ENCODE measurements at regions not wholly inside any gene's neighbourhood (a gene's known extent, or its start where the extent isn't known, plus 50 kb on each side); places are given as distances from the start of the nearest gene placed in this dataset.

GRCh38 chr12:71236133-71236660 is 78.4 kb upstream of the TSPAN8 start:
- DNase-seq: no peak

DNA sequence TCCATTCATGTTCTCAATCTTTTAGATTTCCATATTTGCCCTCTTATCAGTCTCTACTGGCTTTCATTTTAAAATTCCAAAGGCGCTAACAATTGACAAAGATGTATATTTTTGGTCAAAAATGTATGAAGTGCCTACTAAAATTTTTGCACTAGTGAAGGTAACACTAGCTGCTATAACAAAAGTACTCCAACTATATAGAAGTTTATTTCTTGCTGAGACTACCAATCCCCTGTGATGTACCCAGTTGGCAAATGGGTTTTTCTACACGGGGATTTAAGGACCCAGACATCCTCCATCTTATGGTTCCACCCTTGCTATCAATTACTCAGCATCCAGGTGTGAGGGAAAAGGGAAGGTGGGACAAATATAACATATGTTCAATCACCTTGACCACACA is 75.3 kb upstream of the TSPAN8 start:
- no peak for DNase-seq

DNA sequence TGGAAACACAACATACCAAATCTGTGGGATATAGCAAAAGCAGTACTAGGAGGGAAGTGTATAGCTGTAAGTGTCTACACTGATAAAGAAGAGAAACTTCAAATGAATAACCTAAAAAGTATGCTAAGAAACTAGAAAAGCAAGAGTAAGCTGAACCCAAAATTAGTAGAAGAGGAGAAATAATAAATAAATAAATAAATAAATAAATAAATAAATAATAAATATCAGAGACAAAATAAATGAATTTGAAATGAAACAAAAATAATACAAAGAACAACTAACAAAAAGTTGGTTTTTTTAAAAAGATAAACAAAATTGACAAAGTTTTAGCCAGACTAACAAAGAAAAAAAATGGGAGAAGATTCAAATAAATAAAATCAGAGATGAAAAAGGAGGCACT is 72.7 kb upstream of the TSPAN8 start:
- no peak for DNase-seq

DNA sequence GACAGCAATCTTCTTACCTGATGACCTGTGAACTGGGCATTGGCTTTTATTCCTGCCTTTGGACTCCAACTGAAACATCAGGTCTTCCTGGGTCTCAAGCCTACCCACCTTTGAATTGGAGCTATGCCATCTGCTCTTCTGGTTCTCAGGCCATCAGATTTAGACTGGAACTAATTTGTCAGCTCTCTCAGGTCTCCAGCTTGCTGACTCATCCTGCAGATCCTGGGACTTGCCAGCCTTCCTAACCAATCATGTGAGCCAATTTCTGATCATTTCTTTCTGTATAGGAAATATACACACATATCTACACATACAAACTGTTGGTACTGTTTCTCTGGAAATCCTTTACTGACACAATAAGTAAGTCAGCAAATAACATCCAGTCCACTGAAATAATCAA is 65.3 kb upstream of the TSPAN8 start:
- no peak for DNase-seq

GRCh38 chr12:71222436-71222835 is 64.6 kb upstream of the TSPAN8 start:
- DNase-seq: no peak

- DNase-seq: no peak
Measured at GRCh38 chr12:71220260-71220659, 62.5 kb upstream of the TSPAN8 start.

DNA sequence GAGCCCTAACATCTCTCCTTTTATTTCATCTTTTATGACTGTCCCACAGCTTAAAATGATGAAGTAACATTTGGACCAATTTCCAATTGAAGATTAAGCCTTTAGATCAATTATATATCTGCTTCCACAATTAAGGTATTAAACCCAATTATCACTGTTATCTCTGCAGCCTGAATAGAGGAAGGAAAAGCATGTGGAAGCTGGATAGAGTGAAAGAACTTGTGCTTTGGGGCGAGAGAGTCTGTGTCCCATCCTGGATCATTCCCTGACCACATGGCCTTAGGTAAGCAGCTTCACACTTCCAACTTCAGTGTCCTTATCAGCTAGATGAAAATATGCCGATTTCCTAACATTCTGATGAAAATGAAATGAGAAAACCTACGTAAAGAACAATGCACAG is 61.4 kb upstream of the TSPAN8 start:
- no peak for DNase-seq

DNA sequence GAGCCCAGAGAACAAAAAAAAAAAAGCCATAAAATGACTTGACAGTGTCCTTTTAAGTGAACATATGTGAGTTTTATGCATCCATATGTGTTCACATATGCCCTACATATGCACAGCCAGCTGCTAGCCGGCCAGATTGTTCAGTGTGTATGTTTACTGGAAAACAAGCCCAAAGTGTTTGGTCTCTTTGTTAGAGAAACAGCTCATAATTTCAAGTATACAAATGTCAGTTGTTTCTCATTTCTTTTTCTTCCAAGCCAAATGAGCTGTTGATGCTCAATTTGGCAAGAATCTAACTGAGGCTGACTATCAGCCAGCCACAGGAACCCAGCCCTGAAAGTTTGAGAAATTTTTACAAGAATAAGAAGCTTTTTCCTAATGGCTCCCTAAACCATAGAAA is 60.8 kb upstream of the TSPAN8 start:
- DNase-seq: no peak

- peak; percentile 13 for DNase-seq
Measured at GRCh38 chr12:71216725-71217579, 59.2 kb upstream of the TSPAN8 start.

DNA sequence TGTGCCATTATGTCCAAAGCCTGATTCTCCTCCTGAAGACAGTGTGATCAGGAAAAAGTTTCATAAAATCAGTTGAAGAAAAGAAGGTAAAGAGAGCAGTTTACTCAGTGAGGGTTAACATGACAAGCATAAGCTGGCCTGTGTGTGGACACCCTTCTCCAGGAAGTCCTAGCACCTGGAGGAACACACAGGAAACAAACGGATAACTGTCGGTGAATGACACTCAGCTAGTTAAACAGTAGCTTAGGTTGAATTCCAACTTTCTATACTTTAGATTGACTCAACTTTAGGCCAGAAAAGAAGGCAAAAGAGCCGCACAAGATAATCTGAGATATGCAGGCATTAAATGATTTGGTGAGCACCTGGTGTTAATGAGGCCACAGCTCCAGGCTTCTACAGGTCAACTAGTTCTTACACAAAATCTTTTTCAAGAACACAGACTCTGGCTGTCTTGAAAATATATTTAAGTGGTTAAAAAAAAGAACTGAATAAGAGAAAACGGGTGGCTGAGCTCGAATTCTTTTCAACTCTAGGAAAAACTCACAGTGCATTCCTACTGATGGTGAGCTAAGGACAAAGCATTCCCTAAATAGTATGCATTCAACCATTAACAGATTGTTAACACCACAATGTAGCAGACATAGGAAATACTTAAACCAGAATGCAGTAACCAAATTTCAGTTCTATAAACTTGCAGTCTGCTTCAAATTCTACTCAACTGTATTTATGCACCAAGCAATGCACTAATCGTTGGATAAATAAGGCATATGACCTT is 56.9 kb upstream of the TSPAN8 start:
- DNase-seq: no peak

DNA sequence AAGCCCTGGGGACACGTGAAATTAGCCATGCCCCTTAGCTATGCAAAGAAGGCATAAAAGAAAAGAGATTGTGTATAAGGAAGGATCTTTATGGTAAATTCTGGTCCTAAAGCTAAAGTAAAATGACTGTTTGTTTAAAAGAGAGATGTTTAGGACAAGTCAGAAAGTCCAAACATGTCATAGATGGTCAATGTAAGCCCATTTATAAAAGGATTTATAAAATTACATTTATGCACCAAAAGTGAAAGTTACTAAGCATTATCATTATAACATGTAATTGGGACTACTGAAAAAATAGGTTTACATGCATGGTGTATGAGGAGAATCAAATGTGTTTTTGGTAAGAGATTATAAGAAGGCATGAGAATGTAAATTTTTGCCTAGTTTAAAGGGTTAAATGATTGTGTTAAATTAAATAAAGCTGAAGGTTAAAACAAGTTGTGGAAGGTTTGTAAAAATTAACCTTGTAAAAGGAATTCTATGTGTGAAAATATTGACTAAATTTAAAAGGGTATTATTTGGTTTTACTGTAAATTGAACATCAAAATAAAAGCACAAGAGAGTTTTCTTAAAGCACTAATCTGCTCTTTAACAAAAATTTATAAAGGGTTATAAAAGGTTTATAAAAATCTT is 50.4 kb upstream of the TSPAN8 start:
- no peak for DNase-seq

Measured in NCI-H1092 (cell line).